MM.1S (cell line): ENCODE measurements at regions not wholly inside any gene's neighbourhood (a gene's known extent, or its start where the extent isn't known, plus 50 kb on each side); places are given as distances from the start of the nearest gene placed in this dataset.

Experiments
- DNase-seq: peaks from one replicate; pipeline ENCODE4 v3.0.0-alpha.2; 2015
- H2AFZ ChIP-seq: fragments of 300-600 bp; sonication (generic); 2 replicates; pipeline ENCODE4 v1.6.0; 2016; ENCODE audit warnings: antibody characterized with exemption, low read length
- H3F3A ChIP-seq: fragments of 300-600 bp; sonication (generic); 2 replicates; pipeline ENCODE4 v1.6.1; 2016; ENCODE audit warnings: mild to moderate bottlenecking, antibody characterized with exemption, low read length, moderate library complexity, mixed read lengths; ENCODE audit not compliant: insufficient read depth
- H3K27ac ChIP-seq: fragments of 300-600 bp; sonication (generic); 2 replicates; pipeline ENCODE4 v1.5.1; 2016; ENCODE audit warnings: mild to moderate bottlenecking, low read length
- H3K27me3 ChIP-seq: fragments of 300-600 bp; sonication (generic); replicated peaks from 2 replicates; pipeline ENCODE4 v1.6.0; 2016; ENCODE audit warnings: low read length; ENCODE audit not compliant: insufficient read depth
- H3K36me3 ChIP-seq: fragments of 300-600 bp; sonication (generic); replicated peaks from 2 replicates; pipeline ENCODE4 v1.6.1; 2016; ENCODE audit warnings: mild to moderate bottlenecking, low read length, mixed read lengths; ENCODE audit not compliant: insufficient read depth
- H3K4me1 ChIP-seq: fragments of 300-600 bp; sonication (generic); 2 replicates; pipeline ENCODE4 v1.6.1; 2016; ENCODE audit warnings: low read length, mixed read lengths
- H3K4me2 ChIP-seq: fragments of 300-600 bp; sonication (generic); 2 replicates; pipeline ENCODE4 v1.6.0; 2016; ENCODE audit warnings: low read depth, low read length
- H3K4me3 ChIP-seq: fragments of 300-600 bp; sonication (generic); 2 replicates; pipeline ENCODE4 v1.5.1; 2016; ENCODE audit warnings: low read length, mixed read lengths
- H3K79me2 ChIP-seq: fragments of 300-600 bp; sonication (generic); 2 replicates; pipeline ENCODE4 v1.6.1; 2016; ENCODE audit warnings: mixed run types, low read length, mixed read lengths
- H3K9ac ChIP-seq: fragments of 300-600 bp; sonication (generic); 2 replicates; pipeline ENCODE4 v1.6.1; 2016; ENCODE audit warnings: low read length, mixed read lengths
- H3K9me2 ChIP-seq: fragments of 300-600 bp; sonication (generic); replicated peaks from 2 replicates; pipeline ENCODE4 v1.6.1; 2016; ENCODE audit warnings: mild to moderate bottlenecking, low read length, mixed read lengths; ENCODE audit not compliant: insufficient read depth
- H3K9me3 ChIP-seq: fragments of 300-600 bp; sonication (generic); replicated peaks from 2 replicates; pipeline ENCODE4 v1.6.1; 2016; ENCODE audit warnings: mild to moderate bottlenecking, low read length, mixed read lengths; ENCODE audit not compliant: insufficient read depth
- H4K20me1 ChIP-seq: fragments of 300-600 bp; sonication (generic); 2 replicates; pipeline ENCODE4 v1.6.1; 2016; ENCODE audit warnings: mild to moderate bottlenecking, low read length, moderate library complexity, mixed read lengths; ENCODE audit not compliant: insufficient read depth
- EZH2 ChIP-seq: fragments of 300-600 bp; sonication (generic); optimal IDR thresholded peaks from 2 replicates; pipeline ENCODE3; 2017; ENCODE audit warnings: low read depth, mild to moderate bottlenecking, antibody characterized with exemption, low read length, mixed read lengths
- EZH2phosphoT487 ChIP-seq: fragments of 300-600 bp; sonication (generic); IDR thresholded peaks from 2 replicates; pipeline ENCODE4 v1.6.1; 2018; ENCODE audit warnings: antibody characterized with exemption, low read length
- TF ChIP-seq, protein P1 (sequence below): fragments of 300-600 bp; sonication (generic); IDR thresholded peaks from 2 replicates; pipeline ENCODE4 v1.5.1; 2016; ENCODE audit warnings: antibody characterized with exemption, low read length, mixed read lengths

DNA sequence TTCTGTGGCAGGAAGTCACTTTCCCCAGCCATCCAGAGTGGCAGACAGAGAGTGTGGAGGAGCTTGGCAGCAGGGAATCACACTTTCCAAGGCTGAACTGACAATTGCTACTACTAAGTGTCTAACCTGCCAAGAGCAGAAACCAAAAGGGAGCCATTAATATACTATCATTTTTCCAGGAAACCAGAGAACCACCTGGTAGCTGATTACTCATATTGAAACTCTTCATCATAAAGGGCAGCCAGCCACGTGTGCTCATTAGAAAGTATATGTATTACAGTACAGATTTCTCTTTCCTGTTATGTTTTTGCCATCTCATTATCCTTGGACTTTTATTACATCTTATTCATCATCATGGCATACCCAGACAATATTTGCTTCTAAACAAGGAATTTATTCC is 374.9 kb downstream of the GXYLT1 start:
- Histone ChIP-seq H3K9ac (no peak overlapping the region), H3K27me3 (no peaks in the 10 kb centered on the region), H3K27ac (no peak overlapping the region), H2AFZ (no peak overlapping the region), H3K4me3 (no peak overlapping the region), H3K9me3 (no peaks in the 10 kb centered on the region), H3K4me1 (peaks cover 13% of the 10 kb centered on the region), H3F3A (no peaks in the 10 kb centered on the region), H3K4me2 (peak overlapping the region; percentile 26; the same call in 1 of the 2 replicates), H4K20me1 (no peaks in the 10 kb centered on the region), H3K79me2 (no peaks in the 10 kb centered on the region), H3K36me3 (no peaks in the 10 kb centered on the region), H3K9me2 (no peaks in the 10 kb centered on the region)
- peak; percentile 82 for DNase-seq
- TF ChIP-seq, protein P1, sequence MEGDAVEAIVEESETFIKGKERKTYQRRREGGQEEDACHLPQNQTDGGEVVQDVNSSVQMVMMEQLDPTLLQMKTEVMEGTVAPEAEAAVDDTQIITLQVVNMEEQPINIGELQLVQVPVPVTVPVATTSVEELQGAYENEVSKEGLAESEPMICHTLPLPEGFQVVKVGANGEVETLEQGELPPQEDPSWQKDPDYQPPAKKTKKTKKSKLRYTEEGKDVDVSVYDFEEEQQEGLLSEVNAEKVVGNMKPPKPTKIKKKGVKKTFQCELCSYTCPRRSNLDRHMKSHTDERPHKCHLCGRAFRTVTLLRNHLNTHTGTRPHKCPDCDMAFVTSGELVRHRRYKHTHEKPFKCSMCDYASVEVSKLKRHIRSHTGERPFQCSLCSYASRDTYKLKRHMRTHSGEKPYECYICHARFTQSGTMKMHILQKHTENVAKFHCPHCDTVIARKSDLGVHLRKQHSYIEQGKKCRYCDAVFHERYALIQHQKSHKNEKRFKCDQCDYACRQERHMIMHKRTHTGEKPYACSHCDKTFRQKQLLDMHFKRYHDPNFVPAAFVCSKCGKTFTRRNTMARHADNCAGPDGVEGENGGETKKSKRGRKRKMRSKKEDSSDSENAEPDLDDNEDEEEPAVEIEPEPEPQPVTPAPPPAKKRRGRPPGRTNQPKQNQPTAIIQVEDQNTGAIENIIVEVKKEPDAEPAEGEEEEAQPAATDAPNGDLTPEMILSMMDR = no peak
- TF ChIP-seq EZH2phosphoT487 (no peak), EZH2 (no peak)

GRCh38 chr12:41768456-41768855 is 376.2 kb downstream of the GXYLT1 start:
- Histone ChIP-seq H4K20me1 (no peaks in the 10 kb centered on the region), H3K4me3 (no peak overlapping the region), H3K27ac (no peak overlapping the region), H3K4me2 (no peak overlapping the region), H3K9me3 (no peaks in the 10 kb centered on the region), H3K4me1 (peaks cover 13% of the 10 kb centered on the region), H3K79me2 (no peaks in the 10 kb centered on the region), H3K36me3 (no peaks in the 10 kb centered on the region), H3K9me2 (no peaks in the 10 kb centered on the region), H2AFZ (no peak overlapping the region), H3F3A (no peaks in the 10 kb centered on the region), H3K27me3 (no peaks in the 10 kb centered on the region), H3K9ac (no peak overlapping the region)
- TF ChIP-seq EZH2 (no peak), EZH2phosphoT487 (no peak)
- TF ChIP-seq, protein P1 = no peak
- DNase-seq = no peak

GRCh38 chr12:41762691-41763090 is 382.0 kb downstream of the GXYLT1 start:
- Histone ChIP-seq H3K9ac (no peak overlapping the region), H4K20me1 (no peaks in the 10 kb centered on the region), H3K9me2 (no peaks in the 10 kb centered on the region), H3K79me2 (no peaks in the 10 kb centered on the region), H3K4me1 (no peaks in the 10 kb centered on the region), H3K4me2 (no peak overlapping the region), H2AFZ (no peak overlapping the region), H3K36me3 (no peaks in the 10 kb centered on the region), H3K27ac (no peak overlapping the region), H3K27me3 (no peaks in the 10 kb centered on the region), H3K4me3 (no peak overlapping the region), H3K9me3 (no peaks in the 10 kb centered on the region), H3F3A (no peaks in the 10 kb centered on the region)
- TF ChIP-seq, protein P1 = no peak
- TF ChIP-seq EZH2phosphoT487 (no peak), EZH2 (no peak)
- no peak for DNase-seq
